Activated T-helper 1 cell treated with Interleukin-2 at 50 U/mL for 16 hours (primary cell): ENCODE measurements at regions not wholly inside any gene's neighbourhood (a gene's known extent, or its start where the extent isn't known, plus 50 kb on each side); places are given as distances from the start of the nearest gene placed in this dataset.
"Not testable (repeated sequence)": the region's sequence is repeated elsewhere in the genome, so short reads cannot be mapped to it uniquely, and the experiment has no call there.

Source experiments
- DNase-seq: peaks from one replicate; pipeline ENCODE4 v3.0.0-alpha.2; 2020; ENCODE audit warnings: low read depth

DNA sequence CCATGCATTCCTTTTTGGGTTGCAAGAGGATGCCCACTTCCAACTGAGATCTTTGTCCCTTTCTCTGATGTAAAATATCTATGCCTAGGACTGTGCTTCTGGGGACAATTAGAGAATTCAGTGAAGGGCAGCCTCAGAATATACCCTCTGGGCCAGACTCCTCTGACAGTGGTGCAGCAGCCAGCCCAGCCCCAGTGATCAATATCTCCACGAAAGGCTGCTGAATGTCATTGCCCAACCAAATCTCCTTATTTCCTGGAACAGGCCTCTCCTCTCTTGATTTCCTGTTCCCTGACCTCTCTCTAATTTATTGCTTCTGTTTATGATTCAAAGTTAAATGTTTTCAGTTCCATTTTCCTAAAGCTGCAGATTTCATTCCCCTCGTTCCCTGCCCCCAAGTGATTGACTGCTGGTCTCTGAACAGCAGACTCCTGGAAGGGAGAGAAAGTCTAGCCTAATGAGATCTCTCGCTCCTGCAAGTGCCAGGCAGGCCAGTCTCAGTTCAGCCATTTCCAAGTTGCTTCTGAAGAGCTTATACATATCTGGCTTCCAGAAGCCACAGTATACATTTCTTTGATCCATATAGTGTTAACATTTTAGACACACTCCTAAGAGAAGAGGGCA is 104.4 kb upstream of the SALL1 start:
- no peak for DNase-seq

DNA sequence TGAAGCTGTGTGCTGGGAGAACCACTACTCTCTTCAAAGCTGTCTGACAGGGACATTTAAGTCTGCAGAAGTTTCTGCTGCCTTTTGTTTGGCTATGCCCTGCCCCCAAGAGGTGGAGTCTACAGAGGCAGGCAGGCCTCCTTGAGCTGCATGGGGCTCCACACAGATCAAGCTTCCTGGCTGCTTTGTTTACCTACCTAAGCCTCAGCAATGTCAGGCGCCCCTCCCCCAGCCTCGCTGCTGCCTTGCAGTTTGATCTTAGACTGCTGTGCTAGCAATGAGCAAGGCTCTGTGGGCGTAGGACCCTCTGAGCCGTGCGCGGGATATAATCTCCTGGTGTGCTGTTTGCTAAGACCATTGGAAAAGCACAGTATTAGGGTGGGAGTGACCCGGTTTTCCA is 103.3 kb upstream of the SALL1 start:
- not testable (repeated sequence) for DNase-seq

DNA sequence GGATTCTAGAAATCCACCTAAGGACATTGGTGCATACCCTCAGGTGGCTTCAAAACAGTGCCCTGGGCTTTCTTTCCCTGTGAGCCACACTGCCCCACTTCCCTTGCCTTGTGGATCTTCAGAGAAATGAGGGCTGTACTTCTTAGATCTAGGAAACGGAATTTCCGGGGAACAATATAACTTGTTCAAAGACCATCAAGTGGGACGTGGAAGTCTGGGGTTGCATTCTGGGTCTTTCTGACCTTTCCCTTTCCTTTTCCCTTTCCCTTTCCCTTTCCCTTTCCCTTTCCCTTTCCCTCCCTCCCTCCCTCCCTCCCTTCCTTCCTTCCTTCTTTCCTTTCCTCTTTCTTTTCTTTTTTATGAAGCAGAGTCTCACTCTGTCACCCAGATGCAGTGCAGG is 97.1 kb upstream of the SALL1 start:
- no peak for DNase-seq

DNA sequence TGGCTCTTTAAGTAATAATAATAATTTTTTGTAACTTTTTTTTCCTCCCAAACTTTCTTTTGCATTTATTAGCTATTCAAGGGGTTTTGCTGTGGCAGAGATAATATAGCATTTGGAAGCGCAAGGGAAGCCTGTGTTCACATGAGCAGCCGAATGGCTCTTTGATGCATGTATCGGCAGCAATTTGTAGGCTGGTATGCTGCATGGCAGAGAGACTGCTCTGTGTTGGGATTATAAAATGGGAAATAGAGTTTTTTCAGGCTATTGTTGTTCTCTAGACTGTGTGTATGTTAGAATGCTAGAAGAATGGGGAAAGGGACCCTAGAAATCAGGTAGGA is 94.6 kb upstream of the SALL1 start:
- DNase-seq: no peak

DNA sequence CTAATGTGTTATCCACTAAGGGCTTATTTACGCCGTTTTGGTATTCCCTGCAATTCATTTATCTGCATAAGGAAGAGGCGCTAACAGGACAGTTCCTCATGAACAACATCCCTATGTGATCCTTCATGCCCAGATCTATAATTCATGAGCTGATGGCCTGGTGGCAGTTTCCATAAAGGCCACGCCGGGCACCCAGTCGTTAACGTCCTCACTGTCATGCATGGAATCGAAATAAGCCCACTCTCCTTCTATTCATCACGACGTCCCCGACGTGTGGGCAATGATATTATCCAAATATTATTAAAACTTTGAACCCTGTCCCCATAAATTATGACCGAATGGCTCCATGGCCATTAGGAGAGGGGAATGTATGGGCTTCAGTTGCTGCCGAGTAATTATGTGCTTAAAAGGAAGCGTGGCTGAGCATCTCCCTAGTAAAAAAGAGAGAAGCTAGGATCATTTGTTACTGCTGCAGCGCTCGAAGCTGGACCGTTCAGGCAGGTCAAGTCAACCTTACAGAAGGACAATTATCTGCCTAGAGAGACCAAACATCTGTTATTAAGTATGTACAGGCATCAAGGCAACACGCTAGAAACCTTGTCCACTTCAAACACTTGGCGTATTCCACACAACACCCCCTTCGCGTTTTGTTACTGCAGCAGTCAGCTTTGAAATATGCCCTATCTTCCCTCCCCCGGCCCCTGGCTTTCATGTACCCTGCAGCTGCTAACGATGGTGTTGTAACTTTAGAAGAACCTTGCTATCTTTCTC is 94.0 kb upstream of the SALL1 start:
- DNase-seq: no peak

DNA sequence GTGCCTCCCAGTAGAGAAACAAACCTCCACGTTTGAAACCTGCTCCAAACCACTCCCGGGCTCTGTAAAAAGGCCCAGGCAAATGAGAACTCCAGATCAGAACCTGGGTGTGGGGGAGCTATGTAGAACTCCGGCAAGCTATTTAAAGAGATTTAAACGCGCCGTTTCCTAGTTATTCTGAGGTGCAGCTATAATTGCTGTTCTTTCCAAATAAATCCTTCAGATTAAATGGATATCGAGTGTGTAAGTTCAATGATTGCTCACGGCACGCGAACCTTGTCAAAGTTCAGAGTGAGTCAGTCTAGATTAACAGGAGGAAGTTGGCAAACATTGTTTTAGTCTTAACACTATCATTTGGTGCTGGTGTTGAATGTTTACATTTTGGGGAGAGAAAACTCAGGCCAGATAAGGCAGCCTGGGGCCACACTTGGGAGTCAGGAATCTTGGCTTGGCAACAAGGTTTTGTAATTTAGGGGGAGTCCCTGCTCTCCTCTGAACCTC is 92.9 kb upstream of the SALL1 start:
- DNase-seq: no peak

DNA sequence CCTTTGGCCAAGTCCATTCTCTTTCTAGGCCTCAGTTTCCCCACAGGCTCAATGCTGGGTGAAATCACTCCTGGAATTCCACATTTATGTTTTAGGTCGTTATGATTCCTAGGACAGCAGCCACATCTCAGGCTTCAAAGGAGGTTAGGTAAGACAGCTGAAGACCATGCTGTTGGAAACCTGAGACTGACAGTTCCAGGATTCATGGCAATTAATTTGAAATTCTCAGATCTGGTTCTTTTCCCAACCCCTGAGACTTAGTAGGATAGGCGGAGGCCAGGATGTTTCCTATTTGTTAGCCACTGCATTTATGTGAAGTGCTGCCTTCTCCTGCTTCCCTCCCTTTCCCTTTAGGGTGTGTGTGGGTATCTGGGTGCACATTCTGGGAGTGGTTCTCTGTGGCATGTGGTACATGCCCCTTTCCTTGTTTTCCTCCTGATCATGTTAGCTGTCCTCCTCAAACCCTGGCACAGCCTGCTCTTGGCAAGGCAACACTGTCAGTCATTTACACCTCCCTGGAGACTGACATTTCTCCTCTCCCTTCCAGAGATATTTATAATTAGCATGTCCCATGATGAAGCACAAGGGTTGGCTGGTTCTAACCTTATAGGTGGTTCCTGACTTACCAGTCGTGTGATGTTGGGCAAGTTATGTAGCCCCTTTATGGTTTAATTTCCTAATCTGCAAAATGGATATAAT is 91.4 kb upstream of the SALL1 start:
- no peak for DNase-seq

DNA sequence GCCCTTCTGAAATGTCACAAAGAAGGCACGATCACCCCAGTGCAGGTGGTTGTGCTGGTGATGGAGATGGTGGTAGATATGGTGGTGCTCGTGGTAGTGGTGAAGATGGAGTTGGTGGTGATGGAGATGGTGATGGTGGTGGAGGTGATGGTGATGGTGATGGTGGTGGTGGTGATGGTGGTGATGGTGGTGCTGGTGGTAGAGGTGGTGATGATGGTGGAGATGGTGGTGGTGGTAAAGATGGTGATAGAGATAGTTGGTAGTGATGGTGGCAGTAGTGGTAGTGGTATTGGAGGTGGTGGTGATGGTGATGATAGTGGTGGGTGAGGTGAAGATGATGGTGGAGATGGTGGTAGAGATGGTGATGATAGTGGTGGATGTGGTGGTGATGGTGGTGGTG is 88.1 kb upstream of the SALL1 start:
- no peak for DNase-seq

DNA sequence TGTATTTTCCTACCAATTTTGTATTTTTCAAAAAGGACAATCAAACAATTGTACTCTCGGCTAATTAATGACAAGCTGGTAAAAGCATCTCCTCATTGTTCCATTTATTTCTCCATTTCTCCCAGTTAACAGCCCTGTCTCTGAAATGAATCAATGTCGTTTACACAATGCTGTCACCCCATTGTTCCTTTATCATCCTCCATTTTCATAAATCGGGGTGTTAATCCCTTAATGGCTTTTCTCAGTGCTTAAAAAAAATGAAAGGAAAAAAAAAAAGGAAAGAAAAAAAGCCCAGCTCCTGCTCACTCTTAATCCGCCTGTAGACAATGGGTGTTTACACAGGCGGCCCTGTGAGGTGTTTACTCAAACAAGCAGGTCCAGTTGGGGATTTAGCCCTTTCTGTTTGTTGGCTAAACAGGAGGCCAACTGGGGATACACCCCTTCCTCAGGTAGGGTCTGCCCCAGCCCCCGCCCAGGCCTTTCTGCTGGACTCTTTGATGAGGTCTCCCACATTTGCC is 86.8 kb upstream of the SALL1 start:
- DNase-seq: no peak

DNA sequence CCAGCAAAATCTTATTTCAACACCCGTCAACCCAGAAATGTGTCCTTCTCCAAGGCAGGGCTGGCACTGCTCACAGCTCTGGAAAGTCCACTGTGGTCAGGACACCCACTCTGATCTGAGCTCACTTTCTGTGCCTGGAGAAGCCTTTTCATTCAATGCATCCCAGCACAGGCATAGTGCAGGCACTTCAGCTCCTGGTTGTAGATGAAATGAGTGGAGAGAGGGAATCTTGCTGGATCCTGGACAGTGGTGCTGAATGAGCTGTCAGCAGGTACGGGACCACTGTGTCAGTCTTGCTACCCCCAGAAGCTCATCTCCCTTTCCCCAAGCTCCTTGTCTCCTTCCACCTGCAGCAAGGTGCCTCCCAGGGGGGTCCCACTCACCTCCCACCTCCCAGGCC is 86.1 kb upstream of the SALL1 start:
- DNase-seq: no peak

DNA sequence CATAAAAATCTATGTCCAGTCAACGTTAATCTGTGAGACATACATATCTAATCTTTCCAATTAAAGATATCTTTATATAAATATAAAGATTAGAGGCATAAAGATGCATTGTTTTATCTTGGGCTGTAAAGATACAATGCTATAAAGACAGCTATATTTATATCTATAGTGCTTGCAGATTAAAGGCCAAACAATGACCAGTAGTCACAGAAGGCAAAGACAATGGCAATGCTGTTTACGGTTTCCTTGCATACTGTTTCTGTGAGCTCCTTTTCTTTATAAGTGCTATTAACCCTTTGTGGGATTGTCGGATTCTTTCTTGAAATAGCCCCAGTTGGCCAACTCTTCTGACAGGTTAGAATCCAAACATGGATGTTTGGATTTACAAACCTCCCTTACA is 85.5 kb upstream of the SALL1 start:
- no peak for DNase-seq

DNA sequence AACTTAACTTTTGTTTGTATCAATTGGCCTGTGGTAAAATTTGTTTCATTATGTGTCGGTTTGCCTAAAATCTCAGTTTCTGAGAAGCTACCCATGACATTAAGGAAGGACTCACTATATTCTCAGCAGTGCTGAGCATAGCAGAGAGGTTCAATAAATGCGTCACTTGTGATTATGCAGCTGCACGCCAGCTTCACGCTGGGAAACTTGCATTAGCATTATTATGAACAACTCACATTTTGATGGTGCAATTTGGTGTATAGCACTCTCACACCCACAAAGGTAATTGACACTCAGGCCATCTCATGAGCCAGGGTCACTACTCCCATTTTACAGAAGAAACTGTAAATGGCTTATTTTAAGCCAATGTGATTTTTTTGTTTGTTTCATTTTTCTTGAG is 80.6 kb upstream of the SALL1 start:
- no peak for DNase-seq

DNA sequence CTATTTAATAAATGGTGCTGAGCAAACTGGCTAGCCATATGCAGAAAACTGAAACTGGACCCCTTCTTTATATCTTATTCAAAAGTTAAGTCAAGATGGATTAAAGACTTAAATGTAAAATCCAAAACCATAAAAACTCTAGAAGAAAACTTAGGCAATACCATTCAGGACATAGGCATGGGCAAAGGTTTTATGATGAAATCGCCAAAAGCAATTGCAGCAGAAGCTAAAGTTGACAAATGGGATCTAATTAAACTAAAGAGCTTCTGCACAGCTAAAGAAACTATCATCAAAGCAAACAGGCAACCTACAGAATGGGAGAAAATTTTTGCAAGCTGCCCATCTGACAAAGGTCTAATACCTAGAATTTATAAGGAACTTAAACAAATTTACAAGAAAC is 79.0 kb upstream of the SALL1 start:
- not testable (repeated sequence) for DNase-seq

DNA sequence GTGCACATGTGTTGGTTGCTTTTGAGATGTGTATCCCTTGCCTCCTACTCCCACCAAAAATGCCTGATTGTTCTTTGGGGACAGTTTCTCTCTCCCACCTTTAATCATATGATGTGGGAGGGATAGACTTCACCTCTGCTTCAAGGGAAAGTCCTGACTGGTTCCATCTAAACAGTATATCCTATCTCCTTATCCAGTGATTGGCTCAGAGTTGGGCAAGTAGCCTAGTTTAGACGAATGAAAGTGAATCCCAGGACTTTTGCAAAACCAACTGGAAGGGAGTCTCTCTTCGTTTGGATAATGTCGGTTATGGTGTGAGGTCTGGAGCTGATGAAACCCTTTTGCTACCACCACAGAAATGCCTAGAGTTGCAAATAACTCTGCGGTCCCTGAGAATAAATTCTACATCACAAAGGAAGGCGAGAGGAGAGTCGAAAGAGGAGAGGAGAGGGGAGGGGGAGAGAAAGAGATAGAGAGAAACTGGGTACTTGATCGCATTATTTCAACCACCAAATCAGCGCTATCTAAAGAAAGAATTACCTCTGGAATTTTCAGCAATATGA is 77.1 kb upstream of the SALL1 start:
- no peak for DNase-seq

DNA sequence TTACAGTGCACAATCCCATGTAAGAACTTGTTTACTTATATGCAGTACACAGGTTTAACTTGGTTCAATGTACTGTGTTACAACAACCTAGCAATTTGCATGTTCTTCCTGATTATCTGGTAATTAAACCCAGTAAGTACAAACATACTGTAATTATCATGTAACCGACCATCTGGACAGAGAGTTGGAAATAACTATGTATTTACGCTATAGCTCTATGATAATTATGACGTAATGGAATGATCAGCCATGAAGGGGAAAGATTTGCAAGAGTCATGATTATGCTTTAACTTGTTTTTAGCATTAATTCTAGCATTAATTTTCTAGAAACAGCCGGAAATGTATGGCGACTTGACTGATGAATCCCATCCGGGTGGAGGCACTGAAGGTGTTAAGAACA is 74.8 kb upstream of the SALL1 start:
- no peak for DNase-seq

DNA sequence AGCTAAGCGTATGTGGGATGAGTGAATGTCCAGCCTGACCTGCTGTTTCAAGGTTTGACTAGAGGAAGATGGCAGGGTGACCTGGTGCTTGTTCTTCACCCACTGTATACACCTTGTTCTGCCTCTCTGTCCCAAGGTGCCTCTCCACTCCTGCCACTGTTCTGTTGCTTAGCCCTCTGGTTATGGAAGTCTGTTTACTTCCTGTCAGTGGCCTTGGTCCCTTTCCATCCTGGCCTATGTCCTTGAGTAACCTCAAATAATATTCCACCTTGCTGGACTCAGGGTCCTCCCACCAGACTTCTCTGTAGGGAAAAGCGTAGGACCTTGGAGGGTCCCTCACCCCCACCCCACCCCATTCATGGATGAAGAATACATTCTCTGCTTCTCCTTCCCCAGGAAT is 73.2 kb upstream of the SALL1 start:
- no peak for DNase-seq

DNA sequence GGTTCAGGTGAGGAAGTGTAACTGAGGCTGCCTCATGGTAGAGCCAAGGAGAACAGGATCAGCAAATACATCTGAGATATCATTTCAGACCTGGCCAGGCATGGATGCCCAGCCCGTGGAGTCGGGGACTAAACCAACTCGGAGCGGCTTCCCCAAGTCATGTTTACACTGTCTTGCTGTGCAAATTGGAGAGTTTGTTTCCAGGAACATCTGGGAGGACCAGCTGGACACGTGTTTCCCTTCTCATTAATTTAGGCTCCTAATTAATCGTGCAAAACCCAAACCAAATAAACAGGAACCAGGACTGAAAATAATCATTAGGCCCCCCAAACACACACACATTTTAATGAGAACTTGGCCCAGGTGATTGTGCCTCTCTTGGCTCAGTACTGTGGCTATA is 70.9 kb upstream of the SALL1 start:
- DNase-seq: no peak

DNA sequence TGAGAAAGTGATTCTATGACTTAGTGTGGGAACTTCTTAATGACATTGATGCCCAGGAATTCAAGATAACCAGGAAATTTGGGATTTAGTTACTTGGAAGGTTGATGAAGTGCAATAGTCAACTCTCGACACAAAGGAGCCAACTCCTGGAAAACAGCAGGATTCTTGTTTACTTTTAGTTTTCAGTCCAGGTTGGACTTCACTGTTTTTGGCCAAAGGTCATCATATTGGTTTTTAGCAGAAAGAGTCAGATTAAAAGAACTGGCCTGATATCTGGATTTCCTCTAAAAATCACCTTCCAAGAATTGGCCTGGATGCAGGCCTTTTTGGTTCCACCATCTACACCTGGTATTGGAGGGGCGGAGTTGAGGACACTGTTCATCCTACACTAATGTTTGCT is 60.1 kb upstream of the SALL1 start:
- no peak for DNase-seq

DNA sequence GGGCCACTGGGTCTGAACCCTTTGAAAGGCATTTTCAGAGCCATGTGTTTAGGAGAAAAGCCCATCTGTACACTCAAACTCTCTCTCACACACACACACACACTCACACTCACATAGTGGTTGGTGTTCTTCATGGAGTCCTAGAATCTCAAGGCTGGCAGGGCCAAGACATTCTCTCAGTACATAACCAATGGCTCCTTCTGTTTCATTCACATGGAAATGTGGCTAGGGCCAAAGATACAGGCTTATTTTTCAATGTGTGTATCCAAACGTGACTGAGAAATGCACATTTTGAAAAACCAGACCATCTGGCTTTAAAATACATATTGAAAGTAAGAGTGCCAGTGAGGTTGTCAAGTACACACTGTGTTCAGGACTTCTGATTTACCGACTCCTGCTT is 59.0 kb upstream of the SALL1 start:
- DNase-seq: no peak

DNA sequence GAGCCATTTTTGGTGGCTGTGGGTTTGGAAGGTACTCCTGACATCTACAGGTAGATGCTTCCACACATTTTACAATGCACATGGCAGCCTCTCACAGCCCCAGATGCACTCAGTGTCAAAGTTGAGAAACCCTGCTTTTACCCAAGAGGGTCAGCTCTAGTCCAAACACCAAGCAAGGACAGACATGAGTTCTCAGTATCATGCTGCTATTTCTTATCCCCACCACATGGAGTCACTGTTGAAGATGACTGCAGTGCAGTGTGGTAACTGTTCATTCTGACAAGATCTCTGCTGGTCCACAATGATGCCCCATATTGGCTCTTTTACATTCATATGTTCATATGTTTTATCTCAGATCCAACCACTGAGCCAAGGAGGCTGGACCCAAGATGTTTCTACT is 50.5 kb upstream of the SALL1 start:
- no peak for DNase-seq
